LNCaP clone FGC (cell line): ENCODE measurements at regions not wholly inside any gene's neighbourhood (a gene's known extent, or its start where the extent isn't known, plus 50 kb on each side); places are given as distances from the start of the nearest gene placed in this dataset.

ENCODE experiments used
- DNase-seq: peaks from one replicate; pipeline ENCODE4 v3.0.0-alpha.2; 2011; ENCODE audit warnings: low read depth
- H3K4me3 ChIP-seq: 2 replicates; pipeline ENCODE4 v1.5.1; 2011; ENCODE audit warnings: mild to moderate bottlenecking, low read depth, low read length, control low read depth
- CTCF ChIP-seq: IDR thresholded peaks from 2 replicates; pipeline ENCODE4 v1.5.1; 2012; ENCODE audit warnings: mild to moderate bottlenecking; ENCODE audit not compliant: control insufficient read depth, insufficient read depth; ENCODE audit errors: extremely low read depth

DNA sequence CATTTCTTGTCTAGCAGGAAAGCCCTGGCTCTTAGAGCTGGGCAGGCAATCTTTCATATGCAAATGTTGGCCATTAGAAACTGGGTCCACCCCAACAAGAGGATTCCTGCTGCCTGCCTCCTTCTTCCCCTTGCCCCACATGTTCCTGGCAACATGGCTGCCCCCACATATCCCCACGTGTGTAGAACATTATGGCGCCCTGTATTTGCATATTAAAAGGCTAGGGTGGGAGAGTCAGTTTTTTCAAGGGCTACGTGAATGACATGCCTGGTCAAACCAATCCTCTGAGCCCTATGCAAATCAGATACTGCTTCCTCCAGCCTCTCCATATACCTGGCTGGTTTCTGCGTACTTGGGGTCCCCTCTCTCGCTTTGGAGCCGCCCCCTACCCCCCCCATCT is 514.0 kb downstream of the FUT8 start:
- no peak overlapping the region for H3K4me3 ChIP-seq
- no peak for TF ChIP-seq CTCF
- DNase-seq, result no peak

- TF ChIP-seq CTCF, result no peak
- no peak for DNase-seq
- no peak overlapping the region for H3K4me3 ChIP-seq
Measured at GRCh38 chr14:65926935-65927700, 514.6 kb downstream of the FUT8 start.

DNA sequence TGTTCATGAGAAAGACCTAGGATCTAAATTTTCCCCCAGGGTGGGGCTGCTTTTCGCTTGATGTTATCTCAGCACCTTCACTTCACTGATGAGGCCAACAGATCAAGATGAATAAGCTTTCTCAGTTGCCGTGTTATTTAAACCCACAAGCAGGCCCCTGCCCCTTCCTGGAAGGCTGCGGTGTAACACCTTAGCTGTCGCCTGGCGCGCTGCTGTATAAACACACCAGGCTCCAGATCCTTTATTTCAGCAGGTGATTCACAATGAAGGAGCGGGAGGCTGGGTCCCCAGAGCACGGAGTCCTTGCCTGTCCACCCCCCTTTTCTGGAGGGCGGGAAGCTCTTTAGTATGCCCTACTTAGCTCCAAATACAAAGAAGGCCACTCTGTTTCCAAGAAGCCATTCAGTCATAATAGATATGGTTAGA is 515.4 kb downstream of the FUT8 start:
- no peak for TF ChIP-seq CTCF

GRCh38 chr14:65928995-65929394 is 516.5 kb downstream of the FUT8 start:
- no peak for DNase-seq
- TF ChIP-seq CTCF, result no peak

More for the DNA sequence above, 515.4 kb downstream of the FUT8 start:
- H3K4me3 ChIP-seq, result no peak overlapping the region
- no peak for DNase-seq

GRCh38 chr14:65933400-65934069 is 521.0 kb downstream of the FUT8 start:
- no peak for DNase-seq
- TF ChIP-seq CTCF, result no peak
- H3K4me3 ChIP-seq, result no peak overlapping the region

More at GRCh38 chr14:65928995-65929394, 516.5 kb downstream of the FUT8 start:
- H3K4me3 ChIP-seq, result no peak overlapping the region

DNA sequence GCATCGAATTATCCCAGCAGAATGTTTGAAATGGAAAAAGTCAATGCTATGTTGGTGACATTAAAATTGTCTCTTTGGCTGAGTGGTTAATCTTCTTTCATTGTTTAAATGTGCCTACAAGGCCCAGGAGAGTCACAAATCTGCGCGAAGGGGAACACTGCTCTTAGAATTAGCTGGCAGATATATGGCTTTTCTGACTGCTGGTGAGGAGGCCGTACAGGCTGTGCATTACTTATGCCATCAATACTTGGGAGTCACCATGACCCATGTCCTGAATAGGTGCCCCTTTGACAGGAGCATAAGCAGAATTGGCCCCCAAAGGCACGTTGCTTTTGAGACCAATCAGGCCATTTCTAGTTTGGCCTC is 521.5 kb downstream of the FUT8 start:
- TF ChIP-seq CTCF, result no peak
- DNase-seq, result no peak
- H3K4me3 ChIP-seq, result no peak overlapping the region
